ENCODE measurements at regions not wholly inside any gene's neighbourhood (a gene's known extent, or its start where the extent isn't known, plus 50 kb on each side); places are given as distances from the start of the nearest gene placed in this dataset.

- Histone ChIP-seq H3K4me1 (ENCODE audit: low read depth, poor library complexity, severe bottlenecking) (no peaks in the 10 kb centered on the region), H3K4me3 (IDR thresholded peaks at IDR 0.05; ENCODE audit: insufficient read depth, low read depth, low read length) (no peak overlapping the region), H3K36me3 (ENCODE audit: insufficient read depth) (no peaks in the 10 kb centered on the region), H3K4me2 (no peak overlapping the region), H3K9ac (no peak overlapping the region), H3K27ac (no peak overlapping the region), H3K27me3 (ENCODE audit: insufficient read depth, low read depth) (no peaks in the 10 kb centered on the region), H4K20me1 (ENCODE audit: insufficient read depth) (no peaks in the 10 kb centered on the region), H3K79me2 (ENCODE audit: insufficient read depth, low read depth) (no peaks in the 10 kb centered on the region), H2AFZ (ENCODE audit: low read depth) (no peak overlapping the region)
- no peak for TF ChIP-seq CTCF (conservative IDR thresholded peaks at IDR 0.05; ENCODE audit: low read depth, low read length)
These were observed 536.1 kb downstream of the ZNF608 start for GRCh38 chr5:124210111-124210910.

- no peak overlapping the region for H3K4me2 ChIP-seq
- no peaks in the 10 kb centered on the region for H4K20me1 ChIP-seq (ENCODE audit: insufficient read depth)
- H3K36me3 ChIP-seq (ENCODE audit: insufficient read depth), result no peaks in the 10 kb centered on the region
- no peaks in the 10 kb centered on the region for H3K79me2 ChIP-seq (ENCODE audit: insufficient read depth, low read depth)
- no peak overlapping the region for H3K4me3 ChIP-seq (IDR thresholded peaks at IDR 0.05; ENCODE audit: insufficient read depth, low read depth, low read length)
- no peak for TF ChIP-seq CTCF (conservative IDR thresholded peaks at IDR 0.05; ENCODE audit: low read depth, low read length)
- no peaks in the 10 kb centered on the region for H3K4me1 ChIP-seq (ENCODE audit: low read depth, poor library complexity, severe bottlenecking)
- no peak overlapping the region for H3K9ac ChIP-seq
- no peaks in the 10 kb centered on the region for H3K27me3 ChIP-seq (ENCODE audit: insufficient read depth, low read depth)
- H3K27ac ChIP-seq, result no peak overlapping the region
- H2AFZ ChIP-seq (ENCODE audit: low read depth), result no peak overlapping the region
These were observed 539.3 kb downstream of the ZNF608 start for GRCh38 chr5:124207118-124207517.

- H3K9ac ChIP-seq, result no peak overlapping the region
- no peaks in the 10 kb centered on the region for H3K79me2 ChIP-seq (ENCODE audit: insufficient read depth, low read depth)
- H4K20me1 ChIP-seq (ENCODE audit: insufficient read depth), result no peaks in the 10 kb centered on the region
- H3K27me3 ChIP-seq (ENCODE audit: insufficient read depth, low read depth), result no peaks in the 10 kb centered on the region
- H3K27ac ChIP-seq, result no peak overlapping the region
- no peaks in the 10 kb centered on the region for H3K36me3 ChIP-seq (ENCODE audit: insufficient read depth)
- no peak overlapping the region for H2AFZ ChIP-seq (ENCODE audit: low read depth)
- H3K4me2 ChIP-seq, result no peak overlapping the region
- no peak overlapping the region for H3K4me3 ChIP-seq (IDR thresholded peaks at IDR 0.05; ENCODE audit: insufficient read depth, low read depth, low read length)
- no peaks in the 10 kb centered on the region for H3K4me1 ChIP-seq (ENCODE audit: low read depth, poor library complexity, severe bottlenecking)
- no peak for TF ChIP-seq CTCF (conservative IDR thresholded peaks at IDR 0.05; ENCODE audit: low read depth, low read length)
These were observed 539.9 kb downstream of the ZNF608 start for GRCh38 chr5:124206540-124206939.

GRCh38 chr5:124203303-124203702, 543.1 kb downstream of the ZNF608 start:
- Histone ChIP-seq H2AFZ (ENCODE audit: low read depth) (no peak overlapping the region), H3K4me3 (IDR thresholded peaks at IDR 0.05; ENCODE audit: insufficient read depth, low read depth, low read length) (no peak overlapping the region), H3K27me3 (ENCODE audit: insufficient read depth, low read depth) (no peaks in the 10 kb centered on the region), H3K27ac (no peak overlapping the region), H3K4me1 (ENCODE audit: low read depth, poor library complexity, severe bottlenecking) (no peaks in the 10 kb centered on the region), H3K79me2 (ENCODE audit: insufficient read depth, low read depth) (no peaks in the 10 kb centered on the region), H4K20me1 (ENCODE audit: insufficient read depth) (no peaks in the 10 kb centered on the region), H3K4me2 (no peak overlapping the region), H3K36me3 (ENCODE audit: insufficient read depth) (no peaks in the 10 kb centered on the region), H3K9ac (no peak overlapping the region)
- TF ChIP-seq CTCF (conservative IDR thresholded peaks at IDR 0.05; ENCODE audit: low read depth, low read length), result no peak
